GM12864 (cell line): ENCODE measurements at regions not wholly inside any gene's neighbourhood (a gene's known extent, or its start where the extent isn't known, plus 50 kb on each side); places are given as distances from the start of the nearest gene placed in this dataset.

ENCODE experiments used
- DNase-seq: peaks from one replicate; pipeline ENCODE4 v3.0.0-alpha.2; 2011; ENCODE audit warnings: low read depth
- H3K4me3 ChIP-seq: 2 replicates; pipeline ENCODE4 v1.5.1; 2011; ENCODE audit warnings: mild to moderate bottlenecking, low read depth, low read length, control low read depth
- CTCF ChIP-seq: IDR thresholded peaks from 2 replicates; pipeline ENCODE4 v1.5.1; 2011; ENCODE audit warnings: low read depth, mild to moderate bottlenecking, moderate library complexity, low read length, control low read depth, inconsistent platforms; ENCODE audit errors: missing control alignments

GRCh38 chr16:5527817-5528216 lies 430.2 kb upstream of the EEF2KMT start:
- no peak for TF ChIP-seq CTCF
- DNase-seq, result no peak
- no peak overlapping the region for H3K4me3 ChIP-seq

- no peak for DNase-seq
- no peak for TF ChIP-seq CTCF
Measured at GRCh38 chr16:5526826-5527225, 429.2 kb upstream of the EEF2KMT start.

GRCh38 chr16:5523829-5524228 lies 426.2 kb upstream of the EEF2KMT start:
- no peak for DNase-seq
- H3K4me3 ChIP-seq, result no peak overlapping the region
- TF ChIP-seq CTCF, result no peak

More at GRCh38 chr16:5526826-5527225, 429.2 kb upstream of the EEF2KMT start:
- no peak overlapping the region for H3K4me3 ChIP-seq

GRCh38 chr16:5516115-5516514 lies 418.5 kb upstream of the EEF2KMT start:
- no peak for TF ChIP-seq CTCF
- no peak overlapping the region for H3K4me3 ChIP-seq
- DNase-seq, result no peak

- no peak for TF ChIP-seq CTCF
- DNase-seq, result no peak
- no peak overlapping the region for H3K4me3 ChIP-seq
Measured at GRCh38 chr16:5512014-5512413, 414.4 kb upstream of the EEF2KMT start.

- H3K4me3 ChIP-seq, result no peak overlapping the region
- DNase-seq, result no peak
- TF ChIP-seq CTCF, result no peak
Measured at GRCh38 chr16:5510819-5511370, 413.3 kb upstream of the EEF2KMT start.

GRCh38 chr16:5509794-5510193 lies 412.2 kb upstream of the EEF2KMT start:
- no peak for DNase-seq
- no peak overlapping the region for H3K4me3 ChIP-seq
- TF ChIP-seq CTCF, result no peak
